Liver (tissue), 3 donors: ENCODE measurements at regions not wholly inside any gene's neighbourhood (a gene's known extent, or its start where the extent isn't known, plus 50 kb on each side); places are given as distances from the start of the nearest gene placed in this dataset.

Experiments
- MAX ChIP-seq: IDR thresholded peaks from 2 replicates; pipeline ENCODE4 v1.6.1; 2016; ENCODE audit warnings: antibody characterized with exemption
- RAD21 ChIP-seq, 2 donors: IDR thresholded peaks; 2 replicates each; pipeline ENCODE4 v1.6.1; 2016; ENCODE audit warnings: antibody characterized with exemption in 2 of 2, mild to moderate bottlenecking in 2 of 2
- SP1 ChIP-seq: IDR thresholded peaks from 2 replicates; pipeline ENCODE4 v1.6.1; 2018; ENCODE audit warnings: antibody characterized with exemption, mild to moderate bottlenecking
- ZBTB33 ChIP-seq: IDR thresholded peaks from 2 replicates; pipeline ENCODE4 v1.6.1; 2016; ENCODE audit warnings: antibody characterized with exemption
- TF ChIP-seq, protein P1 (sequence below): fragments of 150-350 bp; IDR thresholded peaks from 2 replicates; pipeline ENCODE4 v1.5.1; 2017; ENCODE audit warnings: improper control_type of control experiment, low read depth, low read length; ENCODE audit not compliant: missing input control
- donor health status: healthy.
- donor health status: healthy.

GRCh38 chr14:56902385-56902784 lies 92.1 kb upstream of the OTX2 start:
- no peak for TF ChIP-seq MAX
- TF ChIP-seq SP1, result no peak
- TF ChIP-seq, protein P1, sequence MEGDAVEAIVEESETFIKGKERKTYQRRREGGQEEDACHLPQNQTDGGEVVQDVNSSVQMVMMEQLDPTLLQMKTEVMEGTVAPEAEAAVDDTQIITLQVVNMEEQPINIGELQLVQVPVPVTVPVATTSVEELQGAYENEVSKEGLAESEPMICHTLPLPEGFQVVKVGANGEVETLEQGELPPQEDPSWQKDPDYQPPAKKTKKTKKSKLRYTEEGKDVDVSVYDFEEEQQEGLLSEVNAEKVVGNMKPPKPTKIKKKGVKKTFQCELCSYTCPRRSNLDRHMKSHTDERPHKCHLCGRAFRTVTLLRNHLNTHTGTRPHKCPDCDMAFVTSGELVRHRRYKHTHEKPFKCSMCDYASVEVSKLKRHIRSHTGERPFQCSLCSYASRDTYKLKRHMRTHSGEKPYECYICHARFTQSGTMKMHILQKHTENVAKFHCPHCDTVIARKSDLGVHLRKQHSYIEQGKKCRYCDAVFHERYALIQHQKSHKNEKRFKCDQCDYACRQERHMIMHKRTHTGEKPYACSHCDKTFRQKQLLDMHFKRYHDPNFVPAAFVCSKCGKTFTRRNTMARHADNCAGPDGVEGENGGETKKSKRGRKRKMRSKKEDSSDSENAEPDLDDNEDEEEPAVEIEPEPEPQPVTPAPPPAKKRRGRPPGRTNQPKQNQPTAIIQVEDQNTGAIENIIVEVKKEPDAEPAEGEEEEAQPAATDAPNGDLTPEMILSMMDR, result no peak
- TF ChIP-seq ZBTB33, result no peak
- no peak for TF ChIP-seq RAD21 (IDR thresholded peaks at IDR 0.05)
